ENCODE measurements at regions not wholly inside any gene's neighbourhood (a gene's known extent, or its start where the extent isn't known, plus 50 kb on each side); places are given as distances from the start of the nearest gene placed in this dataset.

GRCh38 chr16:9322769-9323168 is 231.3 kb downstream of the HAPSTR1 start:
- 50% methylated on average over 1 of the region's 3 CpGs for WGBS (ENCODE audit: insufficient coverage)

GRCh38 chr16:9323170-9323569 is 231.7 kb downstream of the HAPSTR1 start:
- Histone ChIP-seq H3K36me3 (ENCODE audit: control insufficient read depth, insufficient read depth, low read length) (no peaks in the 10 kb centered on the region), H3K27me3 (ENCODE audit: control insufficient read depth, insufficient read depth, low read length) (no peaks in the 10 kb centered on the region), H3K27ac (ENCODE audit: low read length) (no peak overlapping the region), H3K4me3 (ENCODE audit: low read length) (no peak overlapping the region), H3K9me3 (ENCODE audit: control insufficient read depth, insufficient read depth, low read length) (no peaks in the 10 kb centered on the region), H3K4me1 (ENCODE audit: control insufficient read depth, insufficient read depth, low read length) (no peaks in the 10 kb centered on the region)
- H3K4me3 Mint-ChIP-seq = no peak overlapping the region
- peaks cover 0 to 2% of the 10 kb centered on the region in 2 donors for H3K27me3 Mint-ChIP-seq (ENCODE audit: low read depth in 2 of 2)
- DNase-seq (no peak), ATAC-seq (no peak)
- intact Hi-C loops (cut with micrococcal nuclease) = no loop called here
- no peak for TF ChIP-seq CTCF (IDR thresholded peaks at IDR 0.05)
- no peaks in the 10 kb centered on the region for H3K36me3 Mint-ChIP-seq
- no peak overlapping the region for H3K27ac Mint-ChIP-seq
- no peaks in the 10 kb centered on the region for H3K4me1 Mint-ChIP-seq
- peaks cover 2 to 4% of the 10 kb centered on the region in 2 donors for H3K9me3 Mint-ChIP-seq
- 83% methylated on average over 4 of the region's 4 CpGs for WGBS (ENCODE audit: insufficient coverage)

More at GRCh38 chr16:9322769-9323168, 231.3 kb downstream of the HAPSTR1 start:
- Histone ChIP-seq H3K27me3 (ENCODE audit: control insufficient read depth, insufficient read depth, low read length) (no peaks in the 10 kb centered on the region), H3K36me3 (ENCODE audit: control insufficient read depth, insufficient read depth, low read length) (no peaks in the 10 kb centered on the region), H3K4me3 (ENCODE audit: low read length) (no peak overlapping the region), H3K4me1 (ENCODE audit: control insufficient read depth, insufficient read depth, low read length) (no peaks in the 10 kb centered on the region), H3K27ac (ENCODE audit: low read length) (no peak overlapping the region), H3K9me3 (ENCODE audit: control insufficient read depth, insufficient read depth, low read length) (no peaks in the 10 kb centered on the region)
- H3K27me3 Mint-ChIP-seq (ENCODE audit: low read depth in 2 of 2) = no peaks in the 10 kb centered on the region
- ATAC-seq (no peak), DNase-seq (no peak)
- peaks cover 2 to 4% of the 10 kb centered on the region in 2 donors for H3K9me3 Mint-ChIP-seq
- H3K36me3 Mint-ChIP-seq = no peaks in the 10 kb centered on the region
- TF ChIP-seq CTCF (IDR thresholded peaks at IDR 0.05) = no peak
- no peak overlapping the region for H3K4me3 Mint-ChIP-seq
- H3K27ac Mint-ChIP-seq = no peak overlapping the region
- intact Hi-C loops (cut with micrococcal nuclease) = no loop called here
- no peaks in the 10 kb centered on the region for H3K4me1 Mint-ChIP-seq

- no peak overlapping the region for H3K27ac Mint-ChIP-seq
- whole genome bisulfite sequencing (ENCODE audit: insufficient coverage) = 88% methylated on average over 5 of the region's 5 CpGs
Observed at GRCh38 chr16:9327253-9327652, 235.8 kb downstream of the HAPSTR1 start.

More at GRCh38 chr16:9327253-9327652, 235.8 kb downstream of the HAPSTR1 start:
- H3K9me3 Mint-ChIP-seq = no peaks in the 10 kb centered on the region
- Histone ChIP-seq H3K9me3 (ENCODE audit: control insufficient read depth, insufficient read depth, low read length) (no peaks in the 10 kb centered on the region), H3K27ac (ENCODE audit: low read length) (no peak overlapping the region), H3K36me3 (ENCODE audit: control insufficient read depth, insufficient read depth, low read length) (no peaks in the 10 kb centered on the region), H3K27me3 (ENCODE audit: control insufficient read depth, insufficient read depth, low read length) (no peaks in the 10 kb centered on the region), H3K4me1 (ENCODE audit: control insufficient read depth, insufficient read depth, low read length) (no peaks in the 10 kb centered on the region), H3K4me3 (ENCODE audit: low read length) (no peak overlapping the region)
- no peaks in the 10 kb centered on the region for H3K4me1 Mint-ChIP-seq
- intact Hi-C loops (cut with micrococcal nuclease) = no loop called here
- H3K27me3 Mint-ChIP-seq (ENCODE audit: low read depth in 2 of 2) = peaks cover 4 to 7% of the 10 kb centered on the region in 2 donors
- ATAC-seq (no peak), DNase-seq (no peak)
- H3K4me3 Mint-ChIP-seq = no peak overlapping the region
- no peak for TF ChIP-seq CTCF (IDR thresholded peaks at IDR 0.05)
- no peaks in the 10 kb centered on the region for H3K36me3 Mint-ChIP-seq
